Upper lobe of right lung (tissue), 1 donor: ENCODE measurements at regions not wholly inside any gene's neighbourhood (a gene's known extent, or its start where the extent isn't known, plus 50 kb on each side); places are given as distances from the start of the nearest gene placed in this dataset.

ENCODE experiments used
- ATAC-seq: fragments of 200-7000 bp; cut with Tn5 transposase; one replicate; pipeline ENCODE4 v1.9.1; 2020; ENCODE audit warnings: mild to moderate bottlenecking, moderate library complexity
- DNase-seq: peaks from one replicate; pipeline ENCODE4 v3.0.0-alpha.2; 2020
- H3K27ac ChIP-seq: fragments of 200-600 bp; one replicate; pipeline ENCODE4 v1.8.0; 2022
- H3K27me3 ChIP-seq: fragments of 200-600 bp; one replicate; pipeline ENCODE4 v1.8.0; 2022; ENCODE audit warnings: mild to moderate bottlenecking
- H3K36me3 ChIP-seq: fragments of 200-600 bp; one replicate; pipeline ENCODE4 v1.8.0; 2022
- H3K4me1 ChIP-seq: fragments of 200-600 bp; one replicate; pipeline ENCODE4 v1.8.0; 2022
- H3K4me3 ChIP-seq: fragments of 200-600 bp; one replicate; pipeline ENCODE4 v1.8.0; 2022; ENCODE audit warnings: mild to moderate bottlenecking
- H3K9me3 ChIP-seq: fragments of 200-600 bp; one replicate; pipeline ENCODE4 v1.8.0; 2022
- CTCF ChIP-seq: fragments of 200-600 bp; IDR thresholded peaks from one replicate; pipeline ENCODE4 v1.8.0; 2022; ENCODE audit warnings: antibody characterized with exemption
- intact Hi-C: fragments of 100-400 bp; cut with DNase I; formaldehyde crosslinking; loops from one replicate; pipeline ENCODE4 v1.11.0; 2022
- donor health status: DM: no; HTN: yes; CAD: no; lungs with severe emphysema.

- Histone ChIP-seq H3K9me3 (no peaks in the 10 kb centered on the region), H3K4me1 (no peaks in the 10 kb centered on the region), H3K27ac (no peak overlapping the region), H3K27me3 (no peaks in the 10 kb centered on the region), H3K36me3 (no peaks in the 10 kb centered on the region), H3K4me3 (no peak overlapping the region)
- ATAC-seq (no peak), DNase-seq (no peak)
- intact Hi-C loops: no loop called here
- TF ChIP-seq CTCF: no peak
Observed at GRCh38 chr3:22724420-22724819, 478.7 kb upstream of the UBE2E2 start.

- H3K4me3 ChIP-seq: no peak overlapping the region
- no peak for TF ChIP-seq CTCF
- no peak for DNase-seq
- no peaks in the 10 kb centered on the region for H3K9me3 ChIP-seq
- ATAC-seq: no peak
- H3K27me3 ChIP-seq: no peaks in the 10 kb centered on the region
- H3K36me3 ChIP-seq: no peaks in the 10 kb centered on the region
- intact Hi-C loops: no loop called here
- H3K4me1 ChIP-seq: no peaks in the 10 kb centered on the region
- H3K27ac ChIP-seq: no peak overlapping the region
Observed at GRCh38 chr3:22728406-22728805, 474.7 kb upstream of the UBE2E2 start.

- no peaks in the 10 kb centered on the region for H3K27me3 ChIP-seq
- no peak overlapping the region for H3K4me3 ChIP-seq
- no peak for TF ChIP-seq CTCF
- no peaks in the 10 kb centered on the region for H3K4me1 ChIP-seq
- no peaks in the 10 kb centered on the region for H3K36me3 ChIP-seq
- no peak overlapping the region for H3K27ac ChIP-seq
- no peak for ATAC-seq
- no peak for DNase-seq
- no peaks in the 10 kb centered on the region for H3K9me3 ChIP-seq
- intact Hi-C loops: no loop called here
Observed at GRCh38 chr3:22729212-22729611, 473.9 kb upstream of the UBE2E2 start.

- DNase-seq: no peak
- no peak for ATAC-seq
Observed at GRCh38 chr3:22729981-22730380, 473.1 kb upstream of the UBE2E2 start.

GRCh38 chr3:22730701-22731100, 472.4 kb upstream of the UBE2E2 start:
- DNase-seq (no peak), ATAC-seq (no peak)
- H3K36me3 ChIP-seq: no peaks in the 10 kb centered on the region
- H3K27ac ChIP-seq: no peak overlapping the region
- H3K4me3 ChIP-seq: no peak overlapping the region
- H3K9me3 ChIP-seq: no peaks in the 10 kb centered on the region
- no peak for TF ChIP-seq CTCF
- H3K27me3 ChIP-seq: no peaks in the 10 kb centered on the region
- no peaks in the 10 kb centered on the region for H3K4me1 ChIP-seq
- intact Hi-C loops: no loop called here

More at GRCh38 chr3:22729981-22730380, 473.1 kb upstream of the UBE2E2 start:
- no peak overlapping the region for H3K27ac ChIP-seq
- H3K4me3 ChIP-seq: no peak overlapping the region
- intact Hi-C loops: no loop called here
- TF ChIP-seq CTCF: no peak
- no peaks in the 10 kb centered on the region for H3K9me3 ChIP-seq
- no peaks in the 10 kb centered on the region for H3K36me3 ChIP-seq
- H3K27me3 ChIP-seq: no peaks in the 10 kb centered on the region
- no peaks in the 10 kb centered on the region for H3K4me1 ChIP-seq

- DNase-seq (no peak), ATAC-seq (no peak)
- no peaks in the 10 kb centered on the region for H3K9me3 ChIP-seq
- H3K36me3 ChIP-seq: no peaks in the 10 kb centered on the region
- no peaks in the 10 kb centered on the region for H3K27me3 ChIP-seq
- intact Hi-C loops: no loop called here
- no peaks in the 10 kb centered on the region for H3K4me1 ChIP-seq
- H3K27ac ChIP-seq: no peak overlapping the region
- H3K4me3 ChIP-seq: no peak overlapping the region
- TF ChIP-seq CTCF: no peak
Observed at GRCh38 chr3:22731901-22732300, 471.2 kb upstream of the UBE2E2 start.
